Midbrain (tissue), 1 donor: ENCODE measurements at regions not wholly inside any gene's neighbourhood (a gene's known extent, or its start where the extent isn't known, plus 50 kb on each side); places are given as distances from the start of the nearest gene placed in this dataset.

ENCODE experiments used
- DNase-seq: peaks from one replicate; lab custom pipeline; 2025; lab: John Stamatoyannopoulos, UW

GRCh38 chr12:44961887-44962286 is 85.8 kb upstream of the NELL2 start:
- DNase-seq, result no peak

DNA sequence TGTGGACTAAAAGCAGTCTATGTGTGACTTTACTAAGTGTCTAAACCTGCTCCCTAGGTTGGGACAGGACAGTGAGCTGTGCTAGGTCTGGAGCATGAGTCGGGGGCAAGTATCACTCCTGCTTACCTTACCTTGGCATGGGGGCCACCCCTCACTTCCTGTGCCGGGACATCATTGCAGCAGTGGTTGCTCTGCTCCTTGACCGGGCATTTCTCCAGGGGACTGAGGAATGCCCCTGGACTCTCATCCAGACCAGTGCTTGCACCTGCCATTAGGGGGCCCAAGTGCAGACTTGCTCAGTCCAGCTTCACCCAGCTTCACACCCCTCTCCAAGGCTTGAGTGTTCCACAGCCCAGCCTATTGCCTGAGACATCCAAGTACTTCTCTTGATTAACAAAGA is 84.7 kb upstream of the NELL2 start:
- DNase-seq, result no peak

GRCh38 chr12:44960423-44960822 is 84.3 kb upstream of the NELL2 start:
- DNase-seq, result no peak

DNA sequence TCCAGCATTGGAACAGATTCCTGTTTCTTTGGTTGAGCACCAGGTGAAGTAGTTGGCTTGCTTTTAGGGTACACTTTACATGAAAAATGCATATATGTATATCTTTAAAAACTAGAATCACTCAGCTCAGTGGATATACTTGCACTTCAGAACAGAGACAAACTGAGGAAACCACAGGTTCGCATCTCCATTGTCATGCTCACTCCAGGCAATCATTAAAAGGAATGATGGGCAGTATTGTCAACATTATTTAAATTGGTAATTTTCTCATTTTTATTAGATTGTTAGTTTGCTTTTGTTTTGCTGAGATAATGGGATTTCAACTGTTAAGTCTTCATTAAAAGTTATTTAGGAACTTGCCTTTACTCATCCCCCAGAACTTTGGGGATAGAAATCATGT is 71.0 kb upstream of the NELL2 start:
- DNase-seq, result no peak

GRCh38 chr12:44942714-44943113 is 66.6 kb upstream of the NELL2 start:
- no peak for DNase-seq

DNA sequence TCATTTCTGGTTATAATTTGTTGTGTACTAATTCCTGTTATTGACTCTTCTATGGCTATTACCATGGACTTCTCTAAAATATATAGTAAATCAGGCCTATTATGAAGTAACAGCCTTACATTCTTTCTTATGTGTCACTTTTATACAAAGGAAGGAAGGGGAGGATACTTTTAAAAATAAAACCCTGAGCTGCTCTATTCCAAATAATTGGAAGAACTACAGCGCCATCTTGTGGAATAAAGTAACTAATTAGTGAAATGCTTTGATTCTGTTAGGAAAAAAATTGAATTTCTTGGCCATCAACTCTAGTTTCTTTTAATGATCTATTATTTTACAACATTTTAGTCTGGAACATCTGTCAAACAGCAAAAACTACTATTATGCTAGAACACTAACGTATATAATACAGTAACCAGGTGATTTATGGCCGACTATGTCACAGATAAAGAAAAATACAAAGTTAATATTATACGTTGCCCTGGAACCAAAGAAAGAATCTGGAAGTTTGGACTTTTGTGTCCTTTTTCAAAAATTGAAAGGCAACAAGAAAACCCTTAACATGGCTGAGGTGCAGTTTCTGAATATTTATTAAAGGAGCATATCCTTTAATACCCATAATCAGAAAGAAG is 55.0 kb upstream of the NELL2 start:
- peak; percentile 64 for DNase-seq

- no peak for DNase-seq
These were observed 53.2 kb upstream of the NELL2 start for GRCh38 chr12:44929236-44929885.
